Stimulated activated CD4-positive, alpha-beta T cell treated with anti-CD3 and anti-CD28 coated beads, Interleukin-12 subunit alpha, Interleukin-12 subunit beta, amount 100 ng/mL, for 24 hours (primary cell): ENCODE measurements at regions not wholly inside any gene's neighbourhood (a gene's known extent, or its start where the extent isn't known, plus 50 kb on each side); places are given as distances from the start of the nearest gene placed in this dataset.

ENCODE experiments used
- DNase-seq, 2 experiments: peaks; one replicate each; pipeline ENCODE4 v3.0.0-alpha.2; 2020; ENCODE audit warnings: low read depth in 2 of 2

DNA sequence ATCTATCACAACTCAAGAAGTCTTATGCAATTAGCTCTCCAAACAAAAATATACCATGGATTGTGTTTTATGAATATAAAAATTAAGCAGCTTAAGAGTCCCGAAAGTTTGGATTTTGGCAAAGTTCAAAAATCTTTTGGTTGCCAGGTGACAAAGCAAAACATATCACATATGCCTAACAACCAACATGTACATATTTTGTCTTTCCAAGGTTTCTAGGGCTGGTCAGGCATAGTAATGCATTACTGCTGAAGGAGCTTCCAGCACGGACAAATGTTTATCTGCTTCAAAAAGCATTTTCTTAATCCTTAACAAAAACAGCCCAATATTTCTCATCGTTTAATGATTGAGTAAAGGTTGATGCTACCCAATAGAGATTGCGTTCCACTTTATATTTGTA lies 1327.1 kb upstream of the ZEB2 start:
- DNase-seq = no peak

DNA sequence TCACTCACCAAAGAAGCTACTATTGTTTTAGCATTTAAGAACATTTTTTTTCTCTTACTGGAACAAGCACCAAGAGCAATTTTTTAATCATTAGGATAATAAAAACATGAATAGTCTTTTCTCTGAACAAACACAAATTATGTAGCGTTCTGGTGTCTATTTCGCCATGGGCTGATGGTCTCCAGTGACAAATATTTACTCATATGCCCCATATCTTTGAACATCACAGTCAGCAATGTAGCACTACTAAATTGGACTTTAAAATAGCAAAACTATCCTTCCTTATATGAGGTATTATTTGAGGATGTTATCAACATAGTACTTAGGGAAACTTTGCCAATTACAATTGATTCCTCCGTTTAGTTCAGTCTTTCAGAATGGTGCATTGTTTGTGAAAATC lies 1326.0 kb upstream of the ZEB2 start:
- no peak for DNase-seq

GRCh38 chr2:145845207-145845894 lies 1325.4 kb upstream of the ZEB2 start:
- no peak for DNase-seq

DNA sequence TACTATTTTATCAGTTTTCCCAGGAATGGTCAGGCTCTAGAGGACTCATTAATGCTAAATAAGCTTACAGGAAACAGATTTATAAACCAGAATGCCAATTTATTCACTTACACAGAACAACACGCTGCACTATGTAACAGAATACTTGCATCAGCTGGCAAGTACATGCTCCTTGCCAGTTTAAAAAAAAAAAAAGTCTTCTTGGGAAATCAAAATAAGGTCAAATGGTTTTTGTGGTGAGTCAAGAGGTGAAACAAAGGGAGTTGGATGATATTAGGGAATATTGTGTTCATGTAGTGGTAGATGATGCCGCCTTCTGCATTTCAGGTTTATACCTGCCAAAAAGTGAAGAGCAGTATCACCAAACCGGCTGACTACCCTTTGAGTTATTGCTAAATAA lies 1322.1 kb upstream of the ZEB2 start:
- DNase-seq = no peak

GRCh38 chr2:145836986-145837385 lies 1317.1 kb upstream of the ZEB2 start:
- no peak for DNase-seq

- no peak for DNase-seq
Observed at GRCh38 chr2:145835665-145836064, 1315.7 kb upstream of the ZEB2 start.

DNA sequence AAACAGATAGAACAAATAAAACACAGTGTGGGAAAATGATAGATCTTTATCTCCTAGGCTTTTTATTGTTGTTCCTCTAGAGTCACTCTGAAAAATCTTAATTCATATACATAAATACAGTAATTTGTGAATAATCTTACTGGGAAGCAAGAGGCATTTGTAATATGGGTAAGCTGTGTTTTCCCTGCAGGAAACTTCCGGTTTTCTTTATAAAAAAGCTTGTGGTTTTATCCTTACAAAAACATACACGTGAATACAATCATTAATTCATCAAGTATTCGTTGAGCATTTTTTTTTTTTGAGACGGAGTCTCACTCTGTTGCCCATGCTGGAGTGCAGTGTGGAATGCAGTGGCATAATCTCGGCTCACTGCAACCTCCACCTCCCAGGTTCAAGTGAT lies 1312.8 kb upstream of the ZEB2 start:
- DNase-seq = no peak

- DNase-seq = no peak
Observed at GRCh38 chr2:145829931-145830330, 1310.0 kb upstream of the ZEB2 start.

GRCh38 chr2:145827235-145827634 lies 1307.3 kb upstream of the ZEB2 start:
- no peak for DNase-seq

- DNase-seq = no peak
Observed at GRCh38 chr2:145824384-145824783, 1304.5 kb upstream of the ZEB2 start.

GRCh38 chr2:145822892-145823534 lies 1303.1 kb upstream of the ZEB2 start:
- DNase-seq = no peak

- DNase-seq = no peak
Observed at GRCh38 chr2:145820651-145821050, 1300.7 kb upstream of the ZEB2 start.

DNA sequence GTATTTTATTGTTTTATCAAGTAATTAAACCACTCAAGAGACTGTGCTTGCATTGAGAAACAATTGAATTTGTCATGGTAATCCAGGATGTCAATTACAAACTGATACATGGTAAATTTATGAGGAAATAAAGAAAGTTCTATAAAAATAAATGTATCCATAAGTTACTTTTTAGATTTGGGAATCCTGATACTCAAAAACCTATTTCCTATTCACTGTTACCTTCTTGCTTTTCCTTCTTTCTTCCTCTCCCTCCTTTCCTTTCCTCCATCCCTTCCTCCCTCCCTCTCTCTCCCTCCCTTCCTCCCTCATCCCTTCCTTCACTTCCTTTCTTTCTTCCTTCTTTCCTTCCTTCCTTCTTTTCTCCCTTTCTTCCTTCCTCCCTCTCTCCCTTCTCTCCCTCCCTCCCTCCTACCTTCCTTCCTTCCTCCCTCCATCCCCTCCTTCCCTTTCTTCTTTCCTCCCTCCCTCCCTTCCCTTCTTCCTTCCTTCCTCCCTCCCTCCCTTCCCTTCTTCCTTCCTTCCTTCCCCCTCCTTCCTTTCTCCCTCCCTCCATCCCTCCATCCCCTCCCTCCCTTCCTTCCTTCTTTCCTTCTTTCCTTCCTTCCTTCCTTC lies 1299.1 kb upstream of the ZEB2 start:
- no peak for DNase-seq

GRCh38 chr2:145815933-145816332 lies 1296.0 kb upstream of the ZEB2 start:
- DNase-seq = no peak

- DNase-seq = no peak
Observed at GRCh38 chr2:145813481-145813880, 1293.6 kb upstream of the ZEB2 start.

DNA sequence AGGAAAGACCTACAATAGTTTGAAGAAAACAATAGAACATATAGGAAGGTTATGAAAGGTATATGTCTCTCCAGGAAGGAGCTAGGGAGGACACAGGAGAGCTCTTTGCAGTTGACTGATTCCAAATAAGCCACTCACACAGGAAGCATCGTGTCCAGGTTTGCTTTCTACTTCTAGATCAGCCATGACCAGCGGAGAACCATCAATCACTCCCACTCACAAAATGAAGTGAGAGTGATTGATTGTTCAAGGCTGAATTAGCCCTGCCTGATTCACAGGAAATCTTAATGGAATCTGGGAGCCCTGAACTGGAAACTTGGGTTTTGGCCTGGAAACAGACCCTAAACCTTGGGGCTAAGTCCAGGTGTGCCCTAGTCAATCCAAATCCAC lies 1292.2 kb upstream of the ZEB2 start:
- DNase-seq = no peak

DNA sequence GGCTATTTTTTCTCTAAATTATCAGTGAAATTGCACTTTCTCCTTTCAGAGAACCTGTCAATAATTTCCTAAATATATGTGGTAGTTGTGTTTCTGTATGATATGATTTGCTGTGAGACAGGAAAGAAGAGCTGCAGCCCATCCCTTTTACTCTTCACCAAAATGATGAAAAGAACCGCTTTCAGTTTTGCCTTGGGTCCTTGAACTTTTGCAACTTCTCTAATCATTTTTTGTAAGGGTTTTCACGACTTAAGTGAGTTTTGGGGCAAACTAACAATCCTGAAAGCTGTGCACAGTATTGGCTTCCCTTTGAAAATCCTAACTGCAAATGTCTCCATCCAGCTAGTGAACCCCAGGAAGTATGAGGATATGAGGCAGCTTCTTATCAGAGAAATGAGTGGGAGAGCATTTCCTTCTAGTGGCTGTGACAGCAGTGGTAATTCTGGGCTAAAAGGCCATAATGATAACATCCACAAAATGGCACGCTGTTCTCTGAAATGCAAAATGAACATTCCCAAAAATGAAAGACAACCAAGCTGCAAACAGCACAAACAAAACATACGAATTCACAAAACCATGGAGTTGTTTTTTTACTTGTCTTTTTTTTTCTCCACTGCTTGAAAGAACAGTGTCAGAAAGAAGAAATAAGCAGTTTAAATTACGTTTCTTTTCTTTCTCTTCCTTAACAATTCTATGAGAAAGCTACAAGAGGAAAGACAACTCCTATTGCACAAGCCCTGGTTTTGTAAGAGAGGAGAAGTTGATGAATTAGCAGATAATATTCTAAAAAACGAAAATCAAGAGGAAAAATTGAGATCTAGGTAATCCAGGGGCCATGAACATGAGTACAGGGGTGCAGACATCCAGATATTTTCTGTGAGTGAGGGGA lies 1291.6 kb upstream of the ZEB2 start:
- DNase-seq = no peak

GRCh38 chr2:145807968-145808367 lies 1288.0 kb upstream of the ZEB2 start:
- DNase-seq = no peak

DNA sequence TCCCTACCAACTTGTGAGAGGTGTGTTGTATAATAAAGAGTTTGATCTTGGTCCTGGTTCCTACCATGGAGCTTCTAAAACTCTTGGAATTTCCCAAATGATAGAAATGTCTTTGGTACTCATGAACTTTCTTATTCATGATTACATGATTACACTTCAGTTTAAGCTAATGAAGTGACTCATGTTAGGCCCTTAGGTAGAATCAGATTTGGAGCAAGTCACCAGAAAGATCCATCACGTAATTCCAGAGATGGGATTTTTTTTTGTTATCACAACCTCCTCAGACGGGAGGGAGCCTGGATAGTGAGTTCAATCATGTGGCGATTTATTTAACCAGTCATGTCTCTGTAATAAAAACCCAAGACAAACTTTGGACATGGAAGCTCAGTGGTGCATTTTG lies 1287.6 kb upstream of the ZEB2 start:
- DNase-seq = no peak

DNA sequence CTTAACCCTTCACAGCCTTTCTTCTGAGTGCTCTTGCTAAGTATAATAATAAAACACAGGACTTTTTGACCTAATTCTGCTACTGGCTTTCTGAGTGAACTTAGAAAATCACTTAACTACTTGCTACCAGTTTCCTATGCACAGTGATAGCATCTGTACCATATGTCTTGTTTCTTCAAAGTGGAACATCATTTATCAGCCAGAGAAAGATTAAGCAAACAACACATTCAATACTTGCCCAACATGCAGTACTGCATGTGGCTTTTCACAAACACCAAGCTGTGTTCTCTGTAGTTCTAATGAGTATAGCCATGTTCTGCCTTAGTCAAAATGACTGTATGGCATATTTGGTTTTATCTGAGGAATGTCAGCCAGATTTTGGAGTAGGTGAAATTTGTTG lies 1286.6 kb upstream of the ZEB2 start:
- no peak for DNase-seq

GRCh38 chr2:145802133-145802532 lies 1282.2 kb upstream of the ZEB2 start:
- DNase-seq = no peak

- no peak for DNase-seq
Observed at GRCh38 chr2:145801210-145801609, 1281.3 kb upstream of the ZEB2 start.
